SK-N-SH (cell line): ENCODE measurements at regions not wholly inside any gene's neighbourhood (a gene's known extent, or its start where the extent isn't known, plus 50 kb on each side); places are given as distances from the start of the nearest gene placed in this dataset.
A peak's percentile ranks its signal among the peaks of the same experiment; 100 is the strongest.

ENCODE experiments used
- CTCF ChIA-PET: fragments of 300-600, 350-600 bp; formaldehyde crosslinking; extraction: SDS; loops from one replicate; lab custom pipeline; 2021; lab: Yijun Ruan, JAX
- POLR2A ChIA-PET: fragments of 350-600 bp; sonication (Branson Sonifier 250); formaldehyde crosslinking; extraction: SDS; loops from one replicate; lab custom pipeline; 2020; ENCODE audit warnings: antibody characterized with exemption, inconsistent platforms; lab: Yijun Ruan, JAX
- DNase-seq: peaks from one replicate; pipeline ENCODE4 v3.0.0; 2012
- H2AFZ ChIP-seq: fragments of 200-600 bp; sonication (generic); 2 replicates; pipeline ENCODE4 v1.8.1; 2016; ENCODE audit warnings: antibody characterized with exemption, mild to moderate bottlenecking, low read depth
- H3F3A ChIP-seq: fragments of 200-600 bp; sonication (generic); replicated peaks from 2 replicates; pipeline ENCODE3; 2016; ENCODE audit warnings: antibody characterized with exemption, mild to moderate bottlenecking; ENCODE audit not compliant: insufficient read depth
- H3K27ac ChIP-seq, 2 experiments: fragments of 200-500 bp in 1 of 2; fragments of 200-600 bp in 1 of 2; sonication (Bioruptor generic) in 1 of 2; sonication (generic), shearing (Covaris generic) in 1 of 2; 2 replicates each; pipeline versions ENCODE4 v1.5.1 to v1.6.1; 2014 to 2016; ENCODE audit warnings: low read depth in 2 of 2, inconsistent platforms in 1 of 2, low read length in 1 of 2, mild to moderate bottlenecking in 1 of 2, mixed read lengths in 1 of 2
- H3K27me3 ChIP-seq: fragments of 200-600 bp; sonication (generic), shearing (Covaris generic); 2 replicates; pipeline ENCODE4 v1.6.1; 2016; ENCODE audit warnings: mixed run types; ENCODE audit not compliant: insufficient read depth
- H3K36me3 ChIP-seq, 2 experiments: fragments of 200-500 bp in 1 of 2; fragments of 200-600 bp in 1 of 2; sonication (Bioruptor generic) in 1 of 2; sonication (generic) in 1 of 2; replicated peaks in 1 of 2; 2 replicates each; pipeline versions ENCODE3 to v1.5.1; 2014 to 2016; ENCODE audit warnings: low read length in 1 of 2, mild to moderate bottlenecking in 1 of 2; ENCODE audit not compliant: insufficient read depth in 2 of 2, control insufficient read depth in 1 of 2
- H3K4me1 ChIP-seq, 2 experiments: fragments of 200-500 bp in 1 of 2; fragments of 200-600 bp in 1 of 2; sonication (Bioruptor generic) in 1 of 2; sonication (generic), shearing (Covaris generic) in 1 of 2; 2 replicates each; pipeline versions ENCODE4 v1.5.1 to v1.6.1; 2014 to 2016; ENCODE audit warnings: low read depth in 1 of 2, low read length in 1 of 2, mixed run types in 1 of 2; ENCODE audit not compliant: insufficient read depth in 2 of 2, control insufficient read depth in 1 of 2
- H3K4me2 ChIP-seq: fragments of 200-600 bp; sonication (generic), shearing (Covaris generic); 2 replicates; pipeline ENCODE4 v1.6.1; 2017; ENCODE audit warnings: mixed run types
- H3K4me3 ChIP-seq, 2 experiments: fragments of 200-500 bp in 1 of 2; fragments of 200-600 bp in 1 of 2; sonication (Bioruptor generic) in 1 of 2; sonication (generic), shearing (Covaris generic) in 1 of 2; 2 replicates each; pipeline versions ENCODE4 v1.5.1 to v1.8.1; 2014 to 2016; ENCODE audit warnings: low read depth in 2 of 2, inconsistent platforms in 1 of 2, low read length in 1 of 2, mild to moderate bottlenecking in 1 of 2, mixed read lengths in 1 of 2, moderate library complexity in 1 of 2
- H3K79me2 ChIP-seq: fragments of 200-600 bp; sonication (generic); 2 replicates; pipeline ENCODE4 v1.8.1; 2017; ENCODE audit warnings: mild to moderate bottlenecking; ENCODE audit not compliant: insufficient read depth
- H3K9ac ChIP-seq: fragments of 200-600 bp; sonication (generic); 2 replicates; pipeline ENCODE4 v1.6.1; 2017; ENCODE audit warnings: mixed run types
- H3K9me2 ChIP-seq: fragments of 200-600 bp; sonication (generic); 2 replicates; pipeline ENCODE4 v1.6.1; 2017; ENCODE audit warnings: mixed run types
- H3K9me3 ChIP-seq: fragments of 200-600 bp; sonication (generic); 2 replicates; pipeline ENCODE4 v1.6.1; 2017; ENCODE audit warnings: mixed run types, mild to moderate bottlenecking, moderate library complexity
- H4K20me1 ChIP-seq: fragments of 200-600 bp; sonication (generic); 2 replicates; pipeline ENCODE4 v1.6.1; 2017; ENCODE audit warnings: mild to moderate bottlenecking, mixed run types; ENCODE audit not compliant: insufficient read depth
- CHD2 ChIP-seq: fragments of 150-350 bp; IDR thresholded peaks from 2 replicates; pipeline ENCODE4 v1.6.1; 2018; ENCODE audit warnings: low read length; ENCODE audit not compliant: partially characterized antibody
- ELF1 ChIP-seq: IDR thresholded peaks from 2 replicates; pipeline ENCODE4 v1.4.0; 2012
- EZH2phosphoT487 ChIP-seq: fragments of 200-600 bp; sonication (generic); IDR thresholded peaks from 2 replicates; pipeline ENCODE4 v1.6.1; 2017; ENCODE audit warnings: low read depth, mixed run types, mild to moderate bottlenecking, antibody characterized with exemption, moderate library complexity, borderline replicate concordance
- FOXM1 ChIP-seq: IDR thresholded peaks from 2 replicates; pipeline ENCODE4 v1.4.0; 2012; ENCODE audit warnings: low read depth, mild to moderate bottlenecking
- MEF2A ChIP-seq: IDR thresholded peaks from 2 replicates; pipeline ENCODE4 v1.4.0; 2012; ENCODE audit warnings: low read depth, borderline replicate concordance
- MXI1 ChIP-seq: IDR thresholded peaks from 2 replicates; pipeline ENCODE4 v1.6.1; 2012; ENCODE audit warnings: mild to moderate bottlenecking, low read depth, low read length, improper control_type of control experiment
- NFIC ChIP-seq: IDR thresholded peaks from 2 replicates; pipeline ENCODE4 v1.4.0; 2012; ENCODE audit warnings: borderline replicate concordance
- RCOR1 ChIP-seq: fragments of 150-350 bp; IDR thresholded peaks from 2 replicates; pipeline ENCODE4 v1.6.1; 2017; ENCODE audit warnings: antibody characterized with exemption, low read length
- SIN3A ChIP-seq: IDR thresholded peaks from 2 replicates; pipeline ENCODE4 v1.6.1; 2012; ENCODE audit warnings: low read depth, mild to moderate bottlenecking, low read length, moderate library complexity, borderline replicate concordance
- SMC3 ChIP-seq: IDR thresholded peaks from 2 replicates; pipeline ENCODE4 v1.6.1; 2012; ENCODE audit warnings: low read depth, low read length, improper control_type of control experiment
- USF1 ChIP-seq: IDR thresholded peaks from 2 replicates; pipeline ENCODE4 v1.4.0; 2012; ENCODE audit warnings: low read depth, borderline replicate concordance
- WGBS: methylation state at CpG from one replicate; pipeline ENCODE4 v1.1.6; 2017; ENCODE audit warnings: low lambda C conversion rate; 5-methylcytosine and 5-hydroxymethylcytosine counted together
- TF ChIP-seq, protein P1 (sequence below): IDR thresholded peaks from 2 replicates; pipeline ENCODE4 v1.4.0; 2012; ENCODE audit warnings: low read depth, borderline replicate concordance
- TF ChIP-seq, protein P2 (sequence below): fragments of 150-350 bp; IDR thresholded peaks from 2 replicates; pipeline ENCODE4 v1.6.1; 2016; ENCODE audit warnings: mild to moderate bottlenecking, low read depth, low read length
- TF ChIP-seq, protein P3 (sequence below): fragments of 200-600 bp; sonication (generic); IDR thresholded peaks from 2 replicates; pipeline ENCODE4 v1.6.1; 2017; ENCODE audit warnings: antibody characterized with exemption, mild to moderate bottlenecking, moderate library complexity

- TF ChIP-seq EZH2phosphoT487 (no peak), CHD2 (no peak), SMC3 (0 out of 2 replicates have a peak, but pooled peaks have one; percentile 2), USF1 (no peak)
- TF ChIP-seq, protein P1, sequence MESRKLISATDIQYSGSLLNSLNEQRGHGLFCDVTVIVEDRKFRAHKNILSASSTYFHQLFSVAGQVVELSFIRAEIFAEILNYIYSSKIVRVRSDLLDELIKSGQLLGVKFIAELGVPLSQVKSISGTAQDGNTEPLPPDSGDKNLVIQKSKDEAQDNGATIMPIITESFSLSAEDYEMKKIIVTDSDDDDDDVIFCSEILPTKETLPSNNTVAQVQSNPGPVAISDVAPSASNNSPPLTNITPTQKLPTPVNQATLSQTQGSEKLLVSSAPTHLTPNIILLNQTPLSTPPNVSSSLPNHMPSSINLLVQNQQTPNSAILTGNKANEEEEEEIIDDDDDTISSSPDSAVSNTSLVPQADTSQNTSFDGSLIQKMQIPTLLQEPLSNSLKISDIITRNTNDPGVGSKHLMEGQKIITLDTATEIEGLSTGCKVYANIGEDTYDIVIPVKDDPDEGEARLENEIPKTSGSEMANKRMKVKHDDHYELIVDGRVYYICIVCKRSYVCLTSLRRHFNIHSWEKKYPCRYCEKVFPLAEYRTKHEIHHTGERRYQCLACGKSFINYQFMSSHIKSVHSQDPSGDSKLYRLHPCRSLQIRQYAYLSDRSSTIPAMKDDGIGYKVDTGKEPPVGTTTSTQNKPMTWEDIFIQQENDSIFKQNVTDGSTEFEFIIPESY: no peak
- TF ChIP-seq, protein P2, sequence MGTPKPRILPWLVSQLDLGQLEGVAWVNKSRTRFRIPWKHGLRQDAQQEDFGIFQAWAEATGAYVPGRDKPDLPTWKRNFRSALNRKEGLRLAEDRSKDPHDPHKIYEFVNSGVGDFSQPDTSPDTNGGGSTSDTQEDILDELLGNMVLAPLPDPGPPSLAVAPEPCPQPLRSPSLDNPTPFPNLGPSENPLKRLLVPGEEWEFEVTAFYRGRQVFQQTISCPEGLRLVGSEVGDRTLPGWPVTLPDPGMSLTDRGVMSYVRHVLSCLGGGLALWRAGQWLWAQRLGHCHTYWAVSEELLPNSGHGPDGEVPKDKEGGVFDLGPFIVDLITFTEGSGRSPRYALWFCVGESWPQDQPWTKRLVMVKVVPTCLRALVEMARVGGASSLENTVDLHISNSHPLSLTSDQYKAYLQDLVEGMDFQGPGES: no peak
These were observed 62.1 kb upstream of the MAPRE2 start (continued) for GRCh38 chr18:34978953-34979608.

DNA sequence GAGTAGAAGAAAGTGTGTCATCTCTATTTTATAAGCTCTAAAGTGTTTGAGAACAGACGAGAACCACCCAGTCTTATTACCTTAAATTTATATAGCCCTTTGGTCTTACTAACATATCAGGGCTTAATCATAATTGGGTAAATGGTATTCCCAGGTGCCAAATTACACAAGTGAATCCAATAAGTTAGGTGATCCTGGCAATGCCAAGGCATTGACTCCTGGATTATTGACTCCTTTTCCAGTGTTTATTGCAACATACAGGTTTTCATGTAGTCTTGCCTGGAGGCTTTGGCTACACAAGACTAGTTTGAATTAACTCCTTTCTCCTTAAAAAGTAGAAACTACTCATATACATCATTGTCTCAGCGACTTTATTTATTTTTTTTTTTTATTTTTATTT lies 59.7 kb upstream of the MAPRE2 start:
- no peaks in the 10 kb centered on the region for H3K9me3 ChIP-seq
- no peak overlapping the region for H3K27ac ChIP-seq
- H3K4me1 ChIP-seq: peaks cover 0 to 16% of the 10 kb centered on the region in 2 experiments; a peak in 2 of 4 replicates
- no peaks in the 10 kb centered on the region for H3K36me3 ChIP-seq
- no peak for DNase-seq
- peaks cover 3% of the 10 kb centered on the region for H3F3A ChIP-seq
- TF ChIP-seq RCOR1 (no peak), MEF2A (no peak)
- ChIA-PET POLR2A (no interaction called here), CTCF (interaction anchor here (0.6 kb wide), 1 partner anchor 159 kb away, joined by 3 read pairs; no protein-coding TSS in a partner anchor)
- H3K79me2 ChIP-seq: no peaks in the 10 kb centered on the region
- no peak overlapping the region for H3K9ac ChIP-seq
- no peak overlapping the region for H3K4me2 ChIP-seq
- H4K20me1 ChIP-seq: no peaks in the 10 kb centered on the region
- no peaks in the 10 kb centered on the region; the same call in 1 of the 2 replicates for H3K9me2 ChIP-seq
- H2AFZ ChIP-seq: no peak overlapping the region
- WGBS: 87% methylated on average over 2 of the region's 2 CpGs
- H3K4me3 ChIP-seq: no peak overlapping the region
- H3K27me3 ChIP-seq: peaks cover 13% of the 10 kb centered on the region

DNA sequence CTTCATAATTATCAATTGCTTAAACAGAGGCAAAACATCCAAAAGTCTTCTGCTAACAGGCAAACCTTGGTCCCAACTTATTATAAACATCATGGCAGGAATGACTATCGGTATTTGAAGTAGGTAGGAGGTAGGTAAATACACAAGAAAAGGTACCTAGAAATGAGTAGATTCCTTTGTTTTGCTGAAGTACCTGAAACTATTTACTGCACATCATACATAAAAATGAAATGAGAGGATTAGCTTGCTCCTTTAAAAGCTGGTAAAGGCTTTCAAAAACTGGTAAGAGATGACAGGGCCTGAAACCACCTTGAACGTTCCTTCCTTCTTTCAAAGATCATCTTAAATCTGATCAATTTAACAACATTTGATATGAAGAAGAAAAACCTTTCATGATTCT lies 55.2 kb upstream of the MAPRE2 start:
- H3K4me1 ChIP-seq: no peaks in the 10 kb centered on the region
- no peak overlapping the region for H2AFZ ChIP-seq
- no peaks in the 10 kb centered on the region for H3K79me2 ChIP-seq
- no peak overlapping the region for H3K9ac ChIP-seq
- H3K27ac ChIP-seq: no peak overlapping the region
- no peaks in the 10 kb centered on the region for H4K20me1 ChIP-seq
- H3K9me2 ChIP-seq: no peaks in the 10 kb centered on the region; the same call in 1 of the 2 replicates
- ChIA-PET CTCF (interaction anchor here (1.2 kb wide), 1 partner anchor 18 kb away, joined by 3 read pairs; no protein-coding TSS in a partner anchor), POLR2A (no interaction called here)
- no peaks in the 10 kb centered on the region for H3F3A ChIP-seq
- H3K4me2 ChIP-seq: no peak overlapping the region
- 75% methylated on average over 2 of the region's 2 CpGs for WGBS
- H3K27me3 ChIP-seq: no peaks in the 10 kb centered on the region
- DNase-seq: no peak
- H3K36me3 ChIP-seq: no peaks in the 10 kb centered on the region
- no peaks in the 10 kb centered on the region for H3K9me3 ChIP-seq
- TF ChIP-seq, protein P2: no peak
- TF ChIP-seq MXI1 (no peak), FOXM1 (no peak), NFIC (no peak), USF1 (no peak), SIN3A (no peak), ELF1 (no peak)
- TF ChIP-seq, protein P3, sequence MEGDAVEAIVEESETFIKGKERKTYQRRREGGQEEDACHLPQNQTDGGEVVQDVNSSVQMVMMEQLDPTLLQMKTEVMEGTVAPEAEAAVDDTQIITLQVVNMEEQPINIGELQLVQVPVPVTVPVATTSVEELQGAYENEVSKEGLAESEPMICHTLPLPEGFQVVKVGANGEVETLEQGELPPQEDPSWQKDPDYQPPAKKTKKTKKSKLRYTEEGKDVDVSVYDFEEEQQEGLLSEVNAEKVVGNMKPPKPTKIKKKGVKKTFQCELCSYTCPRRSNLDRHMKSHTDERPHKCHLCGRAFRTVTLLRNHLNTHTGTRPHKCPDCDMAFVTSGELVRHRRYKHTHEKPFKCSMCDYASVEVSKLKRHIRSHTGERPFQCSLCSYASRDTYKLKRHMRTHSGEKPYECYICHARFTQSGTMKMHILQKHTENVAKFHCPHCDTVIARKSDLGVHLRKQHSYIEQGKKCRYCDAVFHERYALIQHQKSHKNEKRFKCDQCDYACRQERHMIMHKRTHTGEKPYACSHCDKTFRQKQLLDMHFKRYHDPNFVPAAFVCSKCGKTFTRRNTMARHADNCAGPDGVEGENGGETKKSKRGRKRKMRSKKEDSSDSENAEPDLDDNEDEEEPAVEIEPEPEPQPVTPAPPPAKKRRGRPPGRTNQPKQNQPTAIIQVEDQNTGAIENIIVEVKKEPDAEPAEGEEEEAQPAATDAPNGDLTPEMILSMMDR: no peak
- no peak overlapping the region for H3K4me3 ChIP-seq
